Upper lobe of left lung (tissue), 6 donors: ENCODE measurements at regions not wholly inside any gene's neighbourhood (a gene's known extent, or its start where the extent isn't known, plus 50 kb on each side); places are given as distances from the start of the nearest gene placed in this dataset.

Source experiments
- ATAC-seq, 2 donors: fragments of 200-7000 bp; cut with Tn5 transposase; one replicate each; pipeline ENCODE4 v1.9.1; 2022; ENCODE audit warnings: mild to moderate bottlenecking in 2 of 2, moderate library complexity in 2 of 2; ENCODE audit not compliant: low FRiP score in 2 of 2
- DNase-seq, 2 donors: peaks; one replicate each; pipeline ENCODE4 v3.0.0-alpha.2; 2019 to 2020
- H3K27ac ChIP-seq, 4 donors: fragments of 200-600 bp; sonication (generic); one replicate each; pipeline ENCODE4 v1.5.1; 2016 to 2019
- H3K27me3 ChIP-seq, 4 donors: fragments of 200-600 bp; sonication (generic); one replicate each; pipeline ENCODE4 v1.5.1; 2017 to 2019
- H3K36me3 ChIP-seq, 4 donors: fragments of 200-600 bp; sonication (generic); one replicate each; pipeline ENCODE4 v1.5.1; 2016 to 2019
- H3K4me1 ChIP-seq, 4 donors: fragments of 200-600 bp; sonication (generic); one replicate each; pipeline ENCODE4 v1.5.1; 2018 to 2019
- H3K4me3 ChIP-seq, 4 donors: fragments of 200-600 bp; sonication (generic); one replicate each; pipeline ENCODE4 v1.5.1; 2017 to 2019; ENCODE audit warnings: mild to moderate bottlenecking in 2 of 4, moderate library complexity in 1 of 4
- H3K9me3 ChIP-seq, 4 donors: fragments of 200-600 bp; sonication (generic); one replicate each; pipeline ENCODE4 v1.5.1; 2018 to 2019
- EP300 ChIP-seq, 4 donors: sonication (generic); formaldehyde crosslinking; IDR thresholded peaks; one replicate each; pipeline ENCODE4 v1.5.1; 2017; ENCODE audit warnings: antibody characterized with exemption in 4 of 4, control low read depth in 2 of 4
- POLR2A ChIP-seq, 4 donors: fragments of 450-650 bp; IDR thresholded peaks; one replicate each; pipeline ENCODE4 v1.5.1; 2016 to 2017; ENCODE audit warnings: antibody characterized with exemption in 4 of 4, mild to moderate bottlenecking in 2 of 4
- POLR2AphosphoS5 ChIP-seq, 2 donors: sonication (generic); formaldehyde crosslinking; IDR thresholded peaks; one replicate each; pipeline ENCODE4 v1.5.1; 2017; ENCODE audit warnings: antibody characterized with exemption in 2 of 2
- WGBS, 2 donors: methylation state at CpG; one replicate each; pipeline ENCODE4 v1.1.5; 2017 to 2018; 5-methylcytosine and 5-hydroxymethylcytosine counted together
- TF ChIP-seq, protein P1 (sequence below), 6 experiments: fragments of 450-650 bp in 4 of 6; fragments of 200-600 bp in 2 of 6; sonication (generic) in 2 of 6; IDR thresholded peaks; one replicate each; pipeline ENCODE4 v1.5.1; 2016 to 2019; ENCODE audit warnings: antibody characterized with exemption in 6 of 6
- donor health status: DM: no; HTN: no; CAD: no; lungs with moderate emphysema.
- donor health status: DM: no; HTN: yes; CAD: no; lungs with severe emphysema.

DNA sequence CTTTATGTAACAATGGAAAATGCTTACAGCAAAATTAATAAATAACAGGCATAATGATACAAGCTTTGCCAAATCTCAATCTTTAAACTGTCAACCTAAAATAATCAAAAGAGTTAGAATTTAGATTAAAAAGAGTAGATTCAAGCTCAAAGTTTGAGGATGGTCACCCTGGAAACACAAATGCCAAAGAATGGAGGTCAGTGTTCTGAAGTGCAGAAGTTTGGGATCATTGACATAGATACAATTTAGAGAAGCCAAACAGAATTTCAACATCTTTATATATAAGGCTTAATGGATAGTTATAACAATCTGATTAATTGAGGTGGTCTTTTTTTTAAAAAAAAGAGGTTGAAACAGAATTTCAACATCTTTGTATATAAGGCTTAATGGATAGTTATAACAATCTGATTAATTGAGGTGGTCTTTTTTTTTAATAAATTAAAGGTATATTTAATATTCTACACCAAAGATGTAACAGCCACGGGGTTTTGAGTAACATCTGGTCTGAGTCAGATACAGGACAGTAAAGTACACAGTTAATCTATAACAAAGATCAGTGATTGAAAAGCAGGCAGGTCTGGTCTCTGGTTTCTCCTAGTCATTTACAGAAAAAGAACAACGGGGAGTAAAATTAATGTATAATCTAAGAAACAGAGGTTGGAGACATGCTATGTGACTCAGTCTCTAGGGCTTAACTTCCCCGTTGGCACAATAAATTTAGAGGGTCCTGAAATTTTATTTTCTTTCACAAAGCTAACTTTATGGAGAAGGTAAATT, 490.7 kb downstream of the GBE1 start:
- ATAC-seq (no peak), DNase-seq (no peak)
- Histone ChIP-seq H3K36me3 (no peaks in the 10 kb centered on the region), H3K27ac (no peak overlapping the region), H3K4me3 (no peak overlapping the region), H3K9me3 (no peaks in the 10 kb centered on the region), H3K4me1 (no peaks in the 10 kb centered on the region), H3K27me3 (no peaks in the 10 kb centered on the region)
- WGBS, 2 donors = 73 to 74% methylated on average over 3 of the region's 3 CpGs
- TF ChIP-seq EP300 (IDR thresholded peaks at IDR 0.05) (no peak), POLR2AphosphoS5 (IDR thresholded peaks at IDR 0.05) (no peak), POLR2A (IDR thresholded peaks at IDR 0.05) (no peak)
- TF ChIP-seq, protein P1, sequence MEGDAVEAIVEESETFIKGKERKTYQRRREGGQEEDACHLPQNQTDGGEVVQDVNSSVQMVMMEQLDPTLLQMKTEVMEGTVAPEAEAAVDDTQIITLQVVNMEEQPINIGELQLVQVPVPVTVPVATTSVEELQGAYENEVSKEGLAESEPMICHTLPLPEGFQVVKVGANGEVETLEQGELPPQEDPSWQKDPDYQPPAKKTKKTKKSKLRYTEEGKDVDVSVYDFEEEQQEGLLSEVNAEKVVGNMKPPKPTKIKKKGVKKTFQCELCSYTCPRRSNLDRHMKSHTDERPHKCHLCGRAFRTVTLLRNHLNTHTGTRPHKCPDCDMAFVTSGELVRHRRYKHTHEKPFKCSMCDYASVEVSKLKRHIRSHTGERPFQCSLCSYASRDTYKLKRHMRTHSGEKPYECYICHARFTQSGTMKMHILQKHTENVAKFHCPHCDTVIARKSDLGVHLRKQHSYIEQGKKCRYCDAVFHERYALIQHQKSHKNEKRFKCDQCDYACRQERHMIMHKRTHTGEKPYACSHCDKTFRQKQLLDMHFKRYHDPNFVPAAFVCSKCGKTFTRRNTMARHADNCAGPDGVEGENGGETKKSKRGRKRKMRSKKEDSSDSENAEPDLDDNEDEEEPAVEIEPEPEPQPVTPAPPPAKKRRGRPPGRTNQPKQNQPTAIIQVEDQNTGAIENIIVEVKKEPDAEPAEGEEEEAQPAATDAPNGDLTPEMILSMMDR (IDR thresholded peaks at IDR 0.05) = no peak

GRCh38 chr3:81268526-81268925, 492.9 kb downstream of the GBE1 start:
- ATAC-seq (no peak), DNase-seq (no peak)
- H3K27me3 ChIP-seq = no peaks in the 10 kb centered on the region
- H3K9me3 ChIP-seq = no peaks in the 10 kb centered on the region
- 89 to 91% methylated on average over 4 of the region's 4 CpGs for WGBS, 2 donors
- H3K4me1 ChIP-seq = no peaks in the 10 kb centered on the region
- TF ChIP-seq POLR2AphosphoS5 (IDR thresholded peaks at IDR 0.05) (no peak), EP300 (IDR thresholded peaks at IDR 0.05) (no peak), POLR2A (IDR thresholded peaks at IDR 0.05) (no peak)
- TF ChIP-seq, protein P1 (IDR thresholded peaks at IDR 0.05) = no peak
- H3K36me3 ChIP-seq = no peaks in the 10 kb centered on the region
- no peak overlapping the region for H3K27ac ChIP-seq
- no peak overlapping the region for H3K4me3 ChIP-seq

DNA sequence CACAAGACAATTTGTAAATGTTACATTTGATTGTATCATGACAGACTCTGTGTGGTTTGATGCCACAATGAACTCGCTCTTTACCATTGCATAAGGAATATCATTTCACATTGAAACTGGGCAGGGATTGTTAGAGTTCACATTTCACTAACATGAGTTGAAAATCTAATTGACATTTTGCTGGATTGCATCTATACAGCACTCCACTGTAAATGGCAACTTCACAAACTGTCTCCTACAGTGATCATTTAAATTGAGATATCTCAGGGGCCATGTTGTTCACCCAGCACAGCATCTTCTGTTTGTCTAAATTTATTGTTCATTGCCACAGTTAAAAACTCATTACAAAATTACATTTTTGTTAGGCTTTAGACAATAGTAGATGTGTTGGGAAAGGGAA, 499.4 kb downstream of the GBE1 start:
- H3K36me3 ChIP-seq = no peaks in the 10 kb centered on the region
- no peak for TF ChIP-seq POLR2A (IDR thresholded peaks at IDR 0.05)
- no peak for TF ChIP-seq EP300 (IDR thresholded peaks at IDR 0.05)
- TF ChIP-seq, protein P1 (IDR thresholded peaks at IDR 0.05) = no peak
- no peak for TF ChIP-seq POLR2AphosphoS5 (IDR thresholded peaks at IDR 0.05)
- H3K4me1 ChIP-seq = no peaks in the 10 kb centered on the region
- no peaks in the 10 kb centered on the region for H3K27me3 ChIP-seq
- ATAC-seq = no peak
- H3K27ac ChIP-seq = no peak overlapping the region
- no peaks in the 10 kb centered on the region for H3K9me3 ChIP-seq
- WGBS, 2 donors = 88 to 95% methylated on average over 1 of the region's 1 CpG
- no peak for DNase-seq
- no peak overlapping the region for H3K4me3 ChIP-seq

- H3K4me1 ChIP-seq = no peaks in the 10 kb centered on the region
- no peaks in the 10 kb centered on the region for H3K36me3 ChIP-seq
- H3K27ac ChIP-seq = no peak overlapping the region
- H3K27me3 ChIP-seq = no peaks in the 10 kb centered on the region
- DNase-seq = no peak
- TF ChIP-seq POLR2AphosphoS5 (IDR thresholded peaks at IDR 0.05) (no peak), POLR2A (IDR thresholded peaks at IDR 0.05) (no peak), EP300 (IDR thresholded peaks at IDR 0.05) (no peak)
- TF ChIP-seq, protein P1 (IDR thresholded peaks at IDR 0.05) = no peak
- no peak overlapping the region for H3K4me3 ChIP-seq
- WGBS, 2 donors = 79 to 87% methylated on average over 4 of the region's 4 CpGs
- no peak for ATAC-seq
- H3K9me3 ChIP-seq = no peaks in the 10 kb centered on the region
Measured at GRCh38 chr3:81255463-81255862, 506.0 kb downstream of the GBE1 start.

DNA sequence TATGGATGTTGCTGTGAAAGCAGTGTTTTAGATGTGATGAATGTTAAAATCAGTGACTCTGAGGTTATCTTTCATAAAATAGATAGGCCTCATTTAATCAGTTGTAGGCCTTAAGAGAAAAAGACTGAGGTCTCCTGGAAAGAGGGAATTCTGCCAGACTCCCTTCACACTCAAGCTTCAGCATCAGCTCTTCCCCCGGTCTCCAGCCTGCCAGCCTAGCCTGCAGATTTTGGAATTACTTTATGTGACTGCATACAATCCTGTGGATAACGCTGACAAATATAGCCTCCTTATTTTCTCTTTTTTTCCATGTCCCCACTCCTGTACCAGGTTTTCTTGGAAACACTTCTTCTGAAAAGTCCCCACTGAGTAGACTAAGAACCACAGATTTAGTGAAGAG, 510.3 kb downstream of the GBE1 start:
- no peak for ATAC-seq
- no peaks in the 10 kb centered on the region for H3K27me3 ChIP-seq
- no peak overlapping the region for H3K27ac ChIP-seq
- WGBS, 2 donors = 87 to 91% methylated on average over 2 of the region's 2 CpGs
- H3K4me1 ChIP-seq = no peaks in the 10 kb centered on the region
- H3K4me3 ChIP-seq = no peak overlapping the region
- DNase-seq = no peak
- no peaks in the 10 kb centered on the region for H3K36me3 ChIP-seq
- H3K9me3 ChIP-seq = no peaks in the 10 kb centered on the region
- TF ChIP-seq EP300 (IDR thresholded peaks at IDR 0.05) (no peak), POLR2A (IDR thresholded peaks at IDR 0.05) (no peak), POLR2AphosphoS5 (IDR thresholded peaks at IDR 0.05) (no peak)
- TF ChIP-seq, protein P1 (IDR thresholded peaks at IDR 0.05) = no peak
